ENCODE measurements at regions not wholly inside any gene's neighbourhood (a gene's known extent, or its start where the extent isn't known, plus 50 kb on each side); places are given as distances from the start of the nearest gene placed in this dataset.

- TF ChIP-seq, protein P1, sequence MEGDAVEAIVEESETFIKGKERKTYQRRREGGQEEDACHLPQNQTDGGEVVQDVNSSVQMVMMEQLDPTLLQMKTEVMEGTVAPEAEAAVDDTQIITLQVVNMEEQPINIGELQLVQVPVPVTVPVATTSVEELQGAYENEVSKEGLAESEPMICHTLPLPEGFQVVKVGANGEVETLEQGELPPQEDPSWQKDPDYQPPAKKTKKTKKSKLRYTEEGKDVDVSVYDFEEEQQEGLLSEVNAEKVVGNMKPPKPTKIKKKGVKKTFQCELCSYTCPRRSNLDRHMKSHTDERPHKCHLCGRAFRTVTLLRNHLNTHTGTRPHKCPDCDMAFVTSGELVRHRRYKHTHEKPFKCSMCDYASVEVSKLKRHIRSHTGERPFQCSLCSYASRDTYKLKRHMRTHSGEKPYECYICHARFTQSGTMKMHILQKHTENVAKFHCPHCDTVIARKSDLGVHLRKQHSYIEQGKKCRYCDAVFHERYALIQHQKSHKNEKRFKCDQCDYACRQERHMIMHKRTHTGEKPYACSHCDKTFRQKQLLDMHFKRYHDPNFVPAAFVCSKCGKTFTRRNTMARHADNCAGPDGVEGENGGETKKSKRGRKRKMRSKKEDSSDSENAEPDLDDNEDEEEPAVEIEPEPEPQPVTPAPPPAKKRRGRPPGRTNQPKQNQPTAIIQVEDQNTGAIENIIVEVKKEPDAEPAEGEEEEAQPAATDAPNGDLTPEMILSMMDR (IDR thresholded peaks at IDR 0.05 in 2 of 3, conservative IDR thresholded peaks at IDR 0.05 in 1 of 3; ENCODE audit: borderline replicate concordance in 1 of 3, insufficient read depth in 1 of 3, low read depth in 2 of 3, low read length in 2 of 3), result no peak
- TF ChIP-seq JUND (IDR thresholded peaks at IDR 0.05) (no peak), EZH2phosphoT487 (IDR thresholded peaks at IDR 0.05; ENCODE audit: borderline replicate concordance) (no peak), POLR2A (IDR thresholded peaks at IDR 0.05; ENCODE audit: borderline replicate concordance, extremely low read depth, insufficient read depth, insufficient read length) (no peak), RAD21 (IDR thresholded peaks at IDR 0.05; ENCODE audit: low read depth) (no peak), FOSL1 (IDR thresholded peaks at IDR 0.05; ENCODE audit: low read depth) (no peak)
- TF ChIP-seq, protein P2, sequence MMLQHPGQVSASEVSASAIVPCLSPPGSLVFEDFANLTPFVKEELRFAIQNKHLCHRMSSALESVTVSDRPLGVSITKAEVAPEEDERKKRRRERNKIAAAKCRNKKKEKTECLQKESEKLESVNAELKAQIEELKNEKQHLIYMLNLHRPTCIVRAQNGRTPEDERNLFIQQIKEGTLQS (IDR thresholded peaks at IDR 0.05), result no peak
Measured at GRCh38 chr18:22796113-22796512, 137.0 kb upstream of the RBBP8 start.

All from HCT116 (cell line).